AG20443 (cell line): ENCODE measurements at regions not wholly inside any gene's neighbourhood (a gene's known extent, or its start where the extent isn't known, plus 50 kb on each side); places are given as distances from the start of the nearest gene placed in this dataset.

Source experiments
- DNase-seq: peaks from one replicate; pipeline ENCODE4 v3.0.0; 2012; ENCODE audit warnings: low spot score, mixed read lengths

DNA sequence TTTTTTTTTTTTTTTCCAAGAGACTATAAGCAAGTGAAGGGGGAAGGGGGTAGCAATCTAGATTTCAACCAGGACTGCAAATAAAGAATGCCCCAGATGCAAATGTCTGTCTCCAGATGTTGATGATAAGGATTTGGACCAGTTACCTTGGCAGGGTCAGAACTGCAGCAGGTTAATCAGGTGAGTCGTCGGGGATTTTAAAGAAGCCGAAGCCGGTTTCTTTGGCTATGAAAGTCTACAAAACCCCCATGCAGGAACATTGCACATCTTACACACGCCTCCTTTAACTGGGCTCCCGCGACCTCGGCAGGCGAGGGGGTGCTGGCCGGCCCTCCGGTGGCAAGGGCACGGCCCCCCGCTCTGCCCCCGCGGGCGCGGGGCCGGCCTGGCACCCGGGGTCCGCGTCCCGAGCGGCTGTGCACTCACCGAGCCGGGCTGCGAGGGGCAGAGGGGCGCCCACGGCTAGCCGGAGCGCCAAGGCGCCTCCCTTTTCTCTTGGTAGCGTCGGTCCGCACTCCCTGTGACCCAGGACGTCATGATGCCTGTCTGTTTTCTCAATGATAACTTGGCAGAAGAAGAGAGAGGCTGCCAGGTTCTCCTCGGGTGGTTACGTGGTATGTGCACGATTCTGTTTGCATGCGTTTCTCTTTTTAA lies 366.3 kb upstream of the ESRRG start:
- DNase-seq = peak; percentile 10

- DNase-seq = no peak
Measured at GRCh38 chr1:217088521-217089284, 365.5 kb upstream of the ESRRG start.

DNA sequence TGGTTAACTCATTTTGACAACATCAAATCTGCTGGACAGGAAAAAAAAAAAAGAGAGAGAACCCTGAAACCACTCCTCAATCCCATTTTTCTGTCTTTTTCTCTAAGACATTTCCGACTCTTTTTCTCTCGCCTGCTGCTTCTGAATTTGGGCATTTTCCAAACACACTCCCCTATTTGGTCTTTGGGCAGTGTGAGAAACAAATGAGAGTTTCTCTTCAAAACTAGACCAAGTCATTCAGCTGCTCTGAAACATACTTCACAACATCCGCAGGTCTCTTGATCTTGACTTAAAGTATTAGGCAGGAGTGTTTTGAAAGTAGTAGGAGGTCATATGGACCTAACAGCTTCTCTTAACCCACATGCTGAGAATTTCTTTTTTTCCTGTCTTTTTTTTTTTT lies 364.8 kb upstream of the ESRRG start:
- DNase-seq = no peak

DNA sequence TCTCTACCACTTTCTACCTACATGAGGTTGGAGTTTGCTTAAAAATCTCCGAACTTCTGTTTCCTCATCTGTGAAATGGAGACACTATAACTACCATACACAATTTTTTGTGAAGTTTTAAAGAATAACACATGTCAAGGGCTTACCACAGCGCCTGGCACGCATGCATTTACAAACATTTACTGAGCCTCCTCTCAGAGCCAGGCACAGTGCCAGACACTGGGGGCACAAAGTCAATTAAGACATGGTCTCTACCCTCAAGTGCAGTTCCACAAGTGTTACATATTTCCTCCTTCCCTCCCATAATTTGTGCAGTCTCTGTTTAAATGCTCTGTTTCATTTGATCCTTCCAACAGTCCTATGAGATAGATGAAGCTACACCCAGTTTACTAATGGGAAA lies 356.4 kb upstream of the ESRRG start:
- no peak for DNase-seq

GRCh38 chr1:217078959-217079358 lies 355.7 kb upstream of the ESRRG start:
- no peak for DNase-seq

DNA sequence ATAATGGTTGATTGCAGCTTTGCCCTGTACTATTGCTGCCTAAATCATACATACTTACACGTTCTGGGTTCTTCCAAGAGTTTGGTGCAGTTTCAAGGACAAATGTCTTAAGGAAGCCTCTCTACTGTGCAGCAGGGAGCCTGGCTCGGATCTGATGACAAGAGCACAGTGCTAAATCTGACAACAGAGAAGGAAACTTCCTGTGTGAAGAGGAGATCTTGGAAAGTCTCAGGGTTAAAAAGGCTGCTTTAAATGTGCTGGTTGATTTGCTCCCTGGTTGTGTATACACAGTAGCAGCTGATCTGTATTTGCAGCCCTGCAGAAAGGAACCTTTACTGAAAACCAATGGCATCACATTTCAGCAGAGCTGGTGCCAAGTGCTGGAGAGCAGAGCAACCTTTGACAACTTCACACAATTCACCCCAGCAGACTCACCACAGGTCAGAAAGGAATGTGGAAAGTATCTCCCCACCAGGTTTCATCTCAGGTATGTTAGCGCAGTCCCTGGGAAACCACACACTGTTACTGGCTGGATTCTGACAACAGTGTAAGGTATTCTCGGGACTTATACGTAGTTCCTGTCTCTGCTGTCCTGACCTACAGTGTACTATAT lies 355.0 kb upstream of the ESRRG start:
- DNase-seq = no peak

GRCh38 chr1:217077426-217077825 lies 354.2 kb upstream of the ESRRG start:
- DNase-seq = no peak

GRCh38 chr1:217076902-217077301 lies 353.7 kb upstream of the ESRRG start:
- no peak for DNase-seq

DNA sequence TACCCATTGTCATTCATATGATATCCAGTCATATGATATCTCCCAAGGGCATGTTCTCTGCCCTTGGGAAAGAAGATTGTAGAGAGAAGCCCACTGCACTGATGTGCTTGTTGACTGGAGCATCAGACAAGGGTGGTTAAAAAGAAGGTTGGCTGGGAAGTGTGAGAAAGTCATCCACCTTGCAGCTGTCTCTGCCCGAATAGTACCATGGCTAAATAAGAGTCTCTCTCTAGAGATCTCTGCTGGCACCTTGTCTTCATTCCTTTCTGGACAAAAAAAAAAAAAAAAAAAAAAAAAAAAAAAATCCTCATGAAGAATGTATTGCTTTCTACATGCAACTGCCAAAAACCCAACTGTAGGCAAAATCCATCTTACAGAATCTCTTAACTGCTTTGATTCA lies 349.7 kb upstream of the ESRRG start:
- DNase-seq = no peak

- no peak for DNase-seq
Measured at GRCh38 chr1:217067642-217068041, 344.4 kb upstream of the ESRRG start.

DNA sequence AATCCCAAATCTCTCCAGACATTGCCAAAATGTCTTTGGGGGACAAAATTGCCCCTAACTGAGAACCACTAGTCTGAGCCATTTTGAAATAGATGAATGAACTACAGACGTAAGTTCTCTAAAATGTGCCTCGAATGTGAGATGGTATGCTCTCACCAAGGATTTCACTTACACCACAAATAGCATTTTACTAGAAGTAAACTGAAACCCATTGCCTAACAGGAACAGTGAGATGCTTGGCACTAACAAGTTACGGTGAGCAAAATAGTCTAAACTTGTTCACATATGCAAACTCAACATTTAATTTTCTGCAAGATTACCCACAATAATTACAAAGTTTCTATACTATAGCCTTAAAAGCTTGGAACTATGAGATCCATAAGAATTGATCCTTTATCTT lies 343.6 kb upstream of the ESRRG start:
- DNase-seq = no peak

- no peak for DNase-seq
Measured at GRCh38 chr1:217063172-217063908, 340.1 kb upstream of the ESRRG start.

- no peak for DNase-seq
Measured at GRCh38 chr1:217062586-217062985, 339.4 kb upstream of the ESRRG start.

DNA sequence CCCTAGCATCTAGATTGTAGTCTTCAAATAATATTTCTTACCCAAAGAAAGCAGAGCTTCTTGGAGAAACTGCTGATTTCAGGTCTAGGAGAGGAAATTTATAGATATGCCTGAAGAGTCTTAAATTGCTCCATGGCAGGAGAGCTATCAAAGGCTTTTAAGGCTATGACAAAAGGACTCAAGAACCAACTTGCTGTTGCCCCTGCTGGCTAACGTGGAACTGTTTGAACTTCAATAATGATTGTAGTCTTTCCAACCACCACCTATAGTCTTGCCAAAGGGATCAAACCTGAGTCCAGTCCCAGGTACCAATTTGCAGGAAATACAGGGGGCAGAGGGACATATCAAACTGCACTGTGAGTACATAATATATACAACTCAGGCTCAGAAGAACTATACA lies 336.2 kb upstream of the ESRRG start:
- no peak for DNase-seq

GRCh38 chr1:217053676-217054075 lies 330.4 kb upstream of the ESRRG start:
- no peak for DNase-seq

- no peak for DNase-seq
Measured at GRCh38 chr1:217052626-217053025, 329.4 kb upstream of the ESRRG start.

GRCh38 chr1:217052196-217052595 lies 329.0 kb upstream of the ESRRG start:
- no peak for DNase-seq

DNA sequence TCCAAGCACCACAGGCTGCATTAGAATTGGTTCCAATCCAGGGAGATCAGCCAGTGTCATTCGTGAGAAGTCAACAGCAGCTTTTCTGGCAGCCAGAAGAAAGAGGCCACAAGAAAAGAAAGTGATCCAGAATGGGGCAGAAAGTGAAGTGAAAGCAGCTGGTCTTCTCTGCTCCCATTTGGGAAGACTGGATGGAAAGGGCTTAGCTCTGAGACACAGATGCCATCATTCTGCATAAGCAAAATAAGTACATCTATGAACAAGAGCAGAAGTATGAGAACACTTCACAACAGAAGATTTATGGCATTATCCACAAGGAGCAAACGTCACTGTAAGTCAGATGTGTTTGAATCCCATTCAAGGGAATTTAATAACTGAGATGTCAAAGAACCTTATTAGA lies 326.5 kb upstream of the ESRRG start:
- DNase-seq = no peak

GRCh38 chr1:217049081-217049480 lies 325.9 kb upstream of the ESRRG start:
- DNase-seq = no peak

GRCh38 chr1:217048104-217048707 lies 325.0 kb upstream of the ESRRG start:
- DNase-seq = no peak

- DNase-seq = no peak
Measured at GRCh38 chr1:217040711-217041455, 317.7 kb upstream of the ESRRG start.

GRCh38 chr1:217039926-217040325 lies 316.7 kb upstream of the ESRRG start:
- DNase-seq = no peak
